GM18507 (cell line): ENCODE measurements at regions not wholly inside any gene's neighbourhood (a gene's known extent, or its start where the extent isn't known, plus 50 kb on each side); places are given as distances from the start of the nearest gene placed in this dataset.
"Not testable (repeated sequence)": the region's sequence is repeated elsewhere in the genome, so short reads cannot be mapped to it uniquely, and the experiment has no call there.

Source experiments
- DNase-seq: peaks from one replicate; pipeline ENCODE4 v3.0.0; 2011; ENCODE audit warnings: low read depth; ENCODE audit not compliant: insufficient read length; ENCODE audit errors: extremely low spot score
- FAIRE-seq: peaks from 2 replicates; lab custom pipeline; 2011; peaks lifted over from hg19 to GRCh38; lab: Jason Lieb, UNC

DNA sequence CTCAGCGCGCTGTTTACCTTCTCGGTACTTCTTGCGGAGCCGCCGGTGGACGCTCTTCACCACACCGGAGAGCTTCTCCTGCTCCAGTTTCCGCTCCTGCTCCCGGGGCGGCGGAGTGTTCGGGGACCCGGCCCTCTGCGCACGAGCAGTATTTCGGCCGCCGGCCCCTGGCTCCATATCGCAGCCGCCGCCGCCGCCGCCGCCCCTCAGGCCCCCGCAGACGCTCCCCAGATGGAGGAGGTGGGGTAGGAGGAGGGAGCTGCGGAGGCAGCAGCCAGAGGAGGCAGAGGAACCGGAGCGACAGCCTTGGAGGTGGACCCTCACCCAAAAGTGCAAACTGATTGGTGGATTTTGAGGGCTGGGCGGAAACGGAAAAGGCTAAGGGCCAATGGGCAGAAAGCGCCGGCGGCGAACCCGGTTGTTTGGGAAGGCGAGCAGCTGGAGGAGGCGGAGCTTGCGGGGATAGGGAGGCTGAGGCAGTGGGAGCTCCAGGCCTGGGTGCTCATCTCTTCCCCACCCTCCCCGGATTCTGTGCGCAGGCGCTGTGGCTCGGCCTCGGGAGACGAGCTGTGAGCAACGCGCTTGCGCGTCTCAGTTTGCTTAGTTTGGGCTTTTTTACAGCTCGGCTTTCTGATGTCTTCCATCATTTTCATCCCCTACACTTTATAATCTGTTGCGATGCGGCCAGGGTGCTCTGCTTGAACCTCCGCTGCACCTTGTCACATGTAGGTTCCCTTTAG lies 146.9 kb downstream of the GPR85 start:
- DNase-seq (peak; percentile 92), FAIRE-seq (peak; percentile 100)

DNA sequence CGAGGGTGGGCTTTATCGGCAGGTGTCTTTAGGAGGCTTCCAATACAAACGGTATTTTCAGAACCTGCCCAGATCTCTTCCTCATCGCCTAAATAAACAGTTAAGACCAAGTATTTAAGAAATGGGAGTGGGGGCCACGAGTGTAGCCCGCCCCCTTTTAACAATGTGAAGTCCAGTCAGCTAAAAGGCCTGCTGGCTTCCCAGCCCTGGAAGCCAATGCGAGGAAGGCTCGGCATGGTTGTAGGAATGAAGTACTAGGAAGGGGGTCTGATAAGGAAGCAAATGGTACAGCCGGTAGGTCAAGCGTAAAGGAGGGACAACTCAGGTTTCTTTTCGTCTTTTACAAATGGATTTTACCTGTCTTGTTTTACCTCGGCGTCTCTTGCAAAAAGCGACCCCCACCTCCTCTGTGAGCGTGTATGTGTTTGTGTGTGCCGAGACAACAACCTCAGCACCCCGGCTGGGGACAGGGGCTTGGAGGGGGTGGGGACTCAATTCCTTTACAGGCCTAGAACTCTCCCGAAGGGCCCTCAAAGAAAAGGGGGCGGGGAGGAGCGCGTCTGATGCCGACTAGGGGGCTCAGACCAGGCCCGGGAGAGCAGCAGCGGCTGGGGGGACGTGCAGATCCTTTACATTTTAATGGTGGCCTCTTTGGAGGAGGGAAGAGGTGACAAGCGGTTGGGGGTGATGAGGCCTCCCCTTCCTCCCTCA lies 147.6 kb downstream of the GPR85 start:
- peak; percentile 33 for FAIRE-seq
- DNase-seq = peak; percentile 0

DNA sequence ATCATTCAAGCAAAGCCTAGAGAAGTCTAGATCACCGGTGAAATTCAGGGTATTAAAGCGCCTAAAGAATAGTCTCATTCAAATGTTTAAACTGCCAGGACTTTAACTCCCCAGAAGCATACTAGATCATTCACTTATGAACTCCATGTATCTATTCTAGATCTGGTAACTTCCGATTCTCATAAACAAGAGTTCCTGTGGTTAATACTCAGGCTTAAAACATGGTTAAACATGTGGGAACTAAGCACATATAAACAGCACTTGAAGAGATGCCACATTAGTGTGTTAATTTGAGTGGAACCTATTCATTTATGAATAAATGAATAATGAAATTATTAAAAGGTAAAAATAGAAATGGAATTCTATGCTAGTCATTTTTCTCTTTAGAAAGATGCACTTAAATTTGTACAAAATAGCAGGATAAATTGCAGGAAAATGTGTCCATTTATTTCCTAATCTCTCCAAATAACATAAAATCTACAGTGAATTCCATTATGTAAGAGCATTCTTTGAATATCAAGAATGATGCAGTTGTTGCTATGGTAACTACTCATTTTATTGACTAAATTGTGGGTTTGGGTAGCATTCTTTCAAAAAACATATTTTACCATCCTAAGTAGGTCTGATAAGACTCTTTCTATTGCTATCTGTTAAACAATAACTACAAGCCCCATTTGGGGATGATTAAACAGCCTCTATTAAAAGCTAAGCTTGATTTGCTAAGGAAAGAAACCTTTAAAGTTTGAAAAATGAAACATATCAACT lies 147.6 kb upstream of the TMEM168 start:
- FAIRE-seq (no peak), DNase-seq (no peak)

DNA sequence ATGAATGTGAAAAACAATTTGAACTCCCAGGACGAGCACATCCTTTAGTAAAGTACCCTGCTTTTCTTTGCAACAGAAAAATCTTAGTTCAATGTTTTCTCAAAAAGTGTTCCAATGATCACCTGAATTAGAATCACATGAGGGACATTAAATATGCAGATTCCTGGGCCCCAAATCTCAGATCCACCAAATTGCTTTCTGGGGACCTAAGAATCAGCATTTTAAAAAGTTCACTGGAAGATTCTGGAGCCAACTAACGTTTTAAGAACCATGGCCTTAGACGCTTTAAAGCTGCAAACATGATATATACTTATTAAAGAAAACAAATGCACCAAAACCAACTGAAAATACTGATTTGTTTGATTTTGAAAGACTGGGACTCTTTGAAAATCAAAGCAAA lies 143.4 kb upstream of the TMEM168 start:
- FAIRE-seq (no peak), DNase-seq (no peak)

DNA sequence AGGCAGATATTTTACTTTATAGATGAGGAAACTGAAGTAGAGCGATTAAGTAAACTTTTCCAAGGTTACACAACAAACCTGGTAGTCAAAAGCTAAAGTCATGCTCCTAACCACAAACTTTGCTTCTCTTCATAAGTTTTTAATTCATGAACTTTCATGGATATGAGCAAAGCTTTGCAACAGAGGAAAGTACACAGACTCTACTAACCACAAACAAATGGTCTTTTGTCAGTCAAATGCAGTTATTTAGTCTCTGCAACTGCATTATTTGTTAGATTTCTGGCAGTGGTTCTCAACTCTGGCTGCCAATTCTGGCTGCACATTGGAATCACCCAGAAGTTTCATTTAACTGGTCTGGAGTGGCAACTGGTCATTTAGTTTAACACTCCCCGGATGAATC lies 140.6 kb upstream of the TMEM168 start:
- DNase-seq (no peak), FAIRE-seq (no peak)

DNA sequence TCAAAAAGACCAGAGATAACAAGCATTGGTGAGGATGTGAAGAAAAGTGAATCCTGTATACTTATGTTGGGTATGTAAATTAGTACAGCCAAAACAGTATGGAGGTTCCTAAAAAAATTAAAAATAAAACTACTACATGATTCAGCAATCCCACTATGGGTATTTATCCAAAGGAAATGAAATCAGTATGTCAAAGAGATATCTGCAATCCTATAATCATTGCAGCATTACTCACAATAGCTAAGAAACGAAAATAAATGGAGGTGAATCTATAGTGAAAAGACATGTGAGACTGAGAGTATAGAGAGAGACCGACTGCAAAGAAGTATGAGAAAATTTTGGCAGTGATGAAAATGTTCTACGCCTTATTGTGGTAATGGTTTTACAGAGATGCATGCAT lies 139.2 kb upstream of the TMEM168 start:
- FAIRE-seq (no peak), DNase-seq (no peak)

DNA sequence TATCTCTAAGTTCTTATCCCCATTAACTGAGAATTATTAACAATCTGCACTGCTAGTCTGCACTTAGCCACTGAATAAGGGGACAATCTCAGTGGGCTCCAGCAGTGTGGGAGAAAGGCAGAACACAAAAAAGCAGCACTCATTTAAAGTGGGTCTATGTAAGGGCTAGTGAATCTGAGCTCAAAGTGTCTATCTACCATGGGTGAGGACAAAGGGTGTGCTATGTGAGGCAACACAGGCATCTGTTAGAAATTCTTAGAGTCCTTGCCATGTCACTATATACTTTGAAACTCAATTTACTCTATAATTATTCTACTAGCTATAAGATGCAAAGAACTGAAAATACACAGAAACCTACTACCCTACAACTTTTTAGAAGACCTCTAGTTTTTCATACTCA lies 135.8 kb upstream of the TMEM168 start:
- FAIRE-seq = no peak
- DNase-seq = no peak

DNA sequence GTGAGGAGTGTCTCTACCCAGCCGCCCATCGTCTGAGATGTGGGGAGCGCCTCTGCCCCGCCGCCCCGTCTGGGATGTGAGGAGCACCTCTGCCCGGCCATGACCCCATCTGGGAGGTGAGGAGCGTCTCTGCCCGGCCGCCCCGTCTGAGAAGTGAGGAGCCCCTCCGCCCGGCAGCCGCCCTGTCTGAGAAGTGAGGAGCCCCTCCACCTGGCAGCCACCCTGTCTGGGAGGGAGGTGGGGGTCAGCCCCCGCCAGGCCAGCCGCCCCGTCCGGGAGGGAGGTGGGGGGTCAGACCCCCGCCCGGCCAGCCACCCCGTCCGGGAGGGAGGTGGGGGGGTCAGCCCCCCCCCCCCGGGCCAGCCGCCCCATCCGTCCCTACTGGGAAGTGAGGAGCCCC lies 132.4 kb upstream of the TMEM168 start:
- DNase-seq, FAIRE-seq: not testable (repeated sequence)

DNA sequence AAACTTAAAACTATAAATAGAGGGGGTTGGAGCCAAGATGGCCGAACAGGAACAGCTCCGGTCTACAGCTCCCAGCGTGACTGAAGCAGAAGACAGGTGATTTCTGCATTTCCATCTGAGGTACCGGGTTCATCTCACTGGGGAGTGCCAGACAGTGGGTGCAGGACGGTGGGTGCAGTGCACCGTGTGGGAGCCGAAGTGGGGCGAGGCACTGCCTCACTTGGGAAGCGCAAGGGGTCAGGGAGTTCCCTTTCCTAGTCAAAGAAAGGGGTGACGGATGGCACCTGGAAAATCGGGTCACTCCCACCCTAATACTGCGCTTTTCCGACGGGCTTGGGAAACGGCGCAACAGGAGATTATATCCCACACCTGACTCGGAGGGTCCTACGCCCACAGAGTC lies 126.2 kb upstream of the TMEM168 start:
- not testable (repeated sequence) for DNase-seq, FAIRE-seq

DNA sequence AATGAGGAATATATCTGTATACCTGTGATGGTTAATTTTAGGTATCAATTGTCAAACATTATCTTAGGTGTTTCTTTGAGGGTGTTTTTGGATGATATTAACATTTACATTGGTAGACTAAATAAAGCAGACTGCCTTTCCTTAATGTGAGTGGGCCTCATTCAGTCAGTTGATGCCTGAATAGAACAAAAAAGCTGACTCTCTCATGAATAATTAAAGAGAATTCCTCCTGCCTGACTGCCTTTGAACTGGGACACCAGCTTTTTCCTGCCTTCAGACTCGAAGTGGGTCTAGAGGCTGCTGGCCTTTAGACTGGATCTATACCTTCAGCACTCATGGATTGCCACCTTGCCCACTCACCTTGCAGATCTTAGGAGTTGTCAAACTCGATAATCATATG lies 117.9 kb upstream of the TMEM168 start:
- no peak for FAIRE-seq

DNA sequence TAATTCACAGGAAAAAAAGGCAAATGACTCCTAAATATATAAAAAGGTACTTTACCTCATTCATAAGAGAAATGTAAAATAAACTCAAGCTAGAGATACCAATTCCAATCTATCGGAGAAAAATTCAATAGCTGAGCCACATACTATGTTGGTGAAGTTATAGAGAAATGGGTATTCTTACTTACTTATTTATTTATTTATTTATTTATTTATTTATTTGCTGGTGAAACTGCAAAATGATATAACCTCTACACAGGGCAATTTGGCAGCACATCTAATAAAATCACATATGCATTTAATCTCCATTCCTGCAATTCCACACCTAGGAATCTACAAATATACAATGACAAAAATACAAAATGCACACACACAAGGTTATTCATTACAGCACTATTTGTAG lies 117.5 kb upstream of the TMEM168 start:
- DNase-seq = no peak
- FAIRE-seq = no peak

More for the DNA sequence above, 117.9 kb upstream of the TMEM168 start:
- DNase-seq = no peak

DNA sequence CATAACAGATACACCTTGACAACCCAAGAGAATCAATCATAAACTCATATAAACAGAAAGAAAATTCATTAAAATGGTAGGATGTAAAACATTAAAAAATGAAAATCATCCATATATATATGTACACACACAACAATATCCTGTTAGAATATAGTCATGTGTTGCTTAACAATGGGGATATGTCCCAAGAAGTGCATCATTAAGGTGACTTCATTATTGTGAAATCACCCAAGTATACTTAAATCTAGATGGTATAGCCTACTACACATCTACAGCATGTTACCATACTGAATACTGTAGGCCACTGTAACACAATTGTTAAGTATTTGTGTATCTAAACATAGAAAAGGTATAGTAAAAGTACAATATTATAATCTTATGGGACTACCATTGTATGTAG lies 115.8 kb upstream of the TMEM168 start:
- no peak for FAIRE-seq
- no peak for DNase-seq

DNA sequence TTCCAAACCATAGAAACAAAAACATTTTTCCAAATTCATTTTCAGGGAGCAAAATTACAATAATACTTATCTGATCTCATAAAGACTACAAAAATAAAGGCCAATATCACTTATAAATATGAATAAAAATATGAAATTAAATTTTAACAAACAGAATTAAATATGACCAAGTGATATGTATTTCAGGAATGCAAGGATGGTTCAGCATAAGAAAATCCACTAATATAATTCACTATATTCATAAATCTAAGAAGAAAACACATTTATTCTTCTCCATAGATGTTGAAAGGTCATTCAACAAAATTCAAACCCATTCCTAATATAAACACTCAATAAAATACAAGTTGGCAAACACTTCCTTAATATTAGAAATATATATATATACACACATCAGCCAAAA lies 115.2 kb upstream of the TMEM168 start:
- DNase-seq (no peak), FAIRE-seq (no peak)

DNA sequence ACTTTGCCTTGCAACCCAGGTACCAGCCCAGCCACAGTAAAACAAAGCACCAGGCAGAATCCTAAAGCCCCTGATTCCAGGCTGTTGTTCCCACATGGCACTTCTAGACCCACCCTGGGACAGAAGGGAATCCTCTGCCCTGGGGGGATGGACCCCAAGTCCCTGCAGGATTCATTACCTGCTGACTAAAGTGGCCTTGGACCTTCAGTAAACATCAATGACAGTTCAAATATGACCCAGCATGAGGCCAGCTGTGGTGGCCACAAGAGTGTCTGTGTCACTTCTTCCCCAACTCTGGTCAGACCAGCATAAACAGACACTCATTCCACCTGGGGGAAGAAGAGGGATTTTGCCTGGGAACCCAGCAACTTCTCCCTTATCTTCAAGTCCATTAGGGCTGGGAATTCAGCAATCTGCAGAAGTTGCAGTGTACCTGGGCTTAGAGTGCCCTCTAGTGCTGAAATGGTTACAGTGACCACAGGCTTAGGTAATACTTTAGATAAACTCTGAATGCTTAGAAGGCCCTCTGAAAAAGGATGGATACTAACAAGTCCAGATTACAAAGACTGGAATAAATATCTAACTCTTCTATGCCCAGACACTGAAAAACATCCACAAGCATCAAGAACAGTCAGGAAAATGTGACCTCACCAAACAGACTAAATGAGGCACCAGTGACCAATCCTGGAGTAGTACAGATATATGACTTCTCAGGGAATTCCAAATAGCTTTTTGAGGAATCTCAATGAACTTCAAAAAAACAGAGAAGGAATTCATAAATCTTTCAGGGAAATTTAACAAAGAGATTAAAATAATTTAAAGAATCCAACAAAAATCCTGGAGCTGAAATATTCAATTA lies 108.5 kb upstream of the TMEM168 start:
- peak; percentile 71 for FAIRE-seq

DNA sequence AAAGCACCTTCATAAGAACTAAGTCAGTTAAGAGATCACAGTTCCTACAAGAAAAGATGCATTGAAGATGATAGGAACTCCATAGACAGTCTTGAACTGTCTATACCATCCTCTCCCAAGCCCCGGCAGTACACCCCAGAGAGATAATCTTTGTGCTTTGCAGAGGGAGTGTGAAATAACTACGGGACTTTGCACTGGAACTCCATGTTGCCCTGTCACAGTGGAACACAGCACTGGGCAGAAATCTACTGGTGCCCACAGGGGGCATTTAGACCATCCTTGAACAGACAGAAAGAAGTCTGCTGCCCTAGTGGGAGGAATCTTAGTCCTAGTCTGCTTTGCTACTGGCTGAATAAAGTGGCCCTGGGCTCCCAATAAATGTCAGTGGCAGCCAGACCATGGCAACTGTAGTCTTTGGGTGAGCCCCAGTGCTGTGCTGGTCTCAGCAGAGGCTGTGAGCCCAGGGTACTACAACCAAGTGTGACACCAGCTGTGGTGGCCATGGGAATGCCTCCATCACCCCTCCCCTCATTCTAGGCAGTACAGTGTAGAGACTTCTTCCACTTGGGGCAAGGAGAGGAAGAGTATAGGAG lies 107.7 kb upstream of the TMEM168 start:
- no peak for FAIRE-seq
- no peak for DNase-seq

More for the DNA sequence above, 108.5 kb upstream of the TMEM168 start:
- no peak for DNase-seq

DNA sequence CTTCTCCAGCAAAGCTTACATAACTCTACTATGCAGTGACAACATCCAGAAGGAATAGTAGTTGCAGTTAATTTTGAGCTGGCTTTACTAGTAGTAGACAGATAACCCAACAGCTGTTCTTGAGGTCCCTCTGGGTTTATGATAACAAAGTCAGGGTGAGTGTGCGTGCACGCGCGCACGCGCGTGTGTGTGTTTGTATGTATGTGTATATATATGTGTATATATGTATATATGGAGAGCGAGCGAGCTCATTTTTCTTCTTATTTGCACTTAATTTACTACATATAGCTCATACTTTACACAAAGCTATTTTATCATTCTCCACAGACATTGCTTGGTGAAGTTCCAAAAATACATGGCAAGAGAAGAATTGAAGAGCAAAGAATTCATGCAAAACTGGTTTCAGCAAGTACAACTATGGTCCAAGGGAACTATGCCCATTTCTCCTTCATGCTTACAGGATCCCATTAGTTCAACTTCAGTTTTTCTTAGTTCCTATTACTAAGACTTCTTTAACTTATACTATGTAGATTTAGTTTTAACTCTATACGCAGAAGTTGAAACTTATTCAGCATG lies 105.9 kb upstream of the TMEM168 start:
- FAIRE-seq = no peak

DNA sequence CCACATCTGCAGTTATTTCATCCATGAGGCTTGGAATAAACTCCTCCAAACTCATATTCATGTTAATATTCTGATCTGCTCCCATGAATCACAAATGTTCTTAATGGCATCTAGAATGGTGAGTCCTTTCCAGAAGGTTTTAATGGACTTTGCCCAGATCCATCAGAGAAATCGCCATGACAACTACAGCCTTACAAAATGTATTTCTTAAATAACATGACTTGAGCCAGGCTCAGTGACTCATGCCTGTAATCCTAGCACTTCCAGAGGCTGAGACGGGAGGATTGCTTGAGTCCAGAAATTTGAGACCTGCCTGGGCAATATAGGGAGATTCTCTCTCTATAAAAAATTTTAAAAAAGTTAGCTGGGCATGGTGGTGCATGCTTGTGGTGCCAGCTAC lies 102.1 kb upstream of the TMEM168 start:
- no peak for DNase-seq
- no peak for FAIRE-seq

More for the DNA sequence above, 105.9 kb upstream of the TMEM168 start:
- DNase-seq = no peak

DNA sequence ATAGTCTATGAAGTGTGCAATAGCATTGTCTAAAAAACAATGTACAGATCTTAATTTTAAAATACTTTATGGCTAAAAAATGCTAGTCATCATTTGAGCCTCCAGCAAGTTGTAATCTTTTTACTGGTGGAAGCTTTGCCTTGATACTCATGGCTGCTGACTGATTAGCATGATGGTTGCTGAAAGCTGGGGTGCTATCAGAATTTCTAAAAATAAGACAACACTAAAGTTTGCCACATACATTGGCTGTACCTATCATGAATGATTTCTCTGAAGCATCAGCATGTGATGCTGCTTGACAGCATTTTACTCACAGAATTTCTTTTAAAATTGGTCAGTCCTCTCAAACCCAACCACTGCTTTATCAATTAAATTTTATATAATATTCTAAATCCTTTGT lies 101.5 kb upstream of the TMEM168 start:
- DNase-seq (no peak), FAIRE-seq (no peak)
